ENCODE measurements at regions not wholly inside any gene's neighbourhood (a gene's known extent, or its start where the extent isn't known, plus 50 kb on each side); places are given as distances from the start of the nearest gene placed in this dataset.
A peak's percentile ranks its signal among the peaks of the same experiment; 100 is the strongest.

GRCh38 chr4:20462426-20463175 is 210.9 kb downstream of the SLIT2 start:
- DNase-seq, result no peak

- DNase-seq, result no peak
These were observed 211.4 kb downstream of the SLIT2 start for GRCh38 chr4:20463176-20463430.

- DNase-seq, result no peak
These were observed 212.7 kb downstream of the SLIT2 start for GRCh38 chr4:20464381-20464780.

GRCh38 chr4:20474119-20474518 is 222.4 kb downstream of the SLIT2 start:
- no peak for DNase-seq

- no peak for DNase-seq
These were observed 221.8 kb upstream of the PACRGL start for GRCh38 chr4:20478412-20478811.

GRCh38 chr4:20480165-20480947 is 219.9 kb upstream of the PACRGL start:
- no peak for DNase-seq

GRCh38 chr4:20483416-20483815 is 216.8 kb upstream of the PACRGL start:
- DNase-seq, result no peak

- DNase-seq, result no peak
These were observed 213.8 kb upstream of the PACRGL start for GRCh38 chr4:20486433-20486832.

GRCh38 chr4:20487446-20487845 is 212.8 kb upstream of the PACRGL start:
- no peak for DNase-seq

GRCh38 chr4:20487852-20488251 is 212.4 kb upstream of the PACRGL start:
- DNase-seq, result no peak

- DNase-seq, result peak in 1 of 2 experiments; percentile 1
These were observed 209.5 kb upstream of the PACRGL start for GRCh38 chr4:20490734-20491133.

- DNase-seq, result no peak
These were observed 206.4 kb upstream of the PACRGL start for GRCh38 chr4:20493761-20494353.

- no peak for DNase-seq
These were observed 204.2 kb upstream of the PACRGL start for GRCh38 chr4:20496068-20496467.

- DNase-seq, result no peak
These were observed 196.1 kb upstream of the PACRGL start for GRCh38 chr4:20504146-20504545.

- no peak for DNase-seq
These were observed 194.3 kb upstream of the PACRGL start for GRCh38 chr4:20505927-20506326.

- DNase-seq, result no peak
These were observed 193.4 kb upstream of the PACRGL start for GRCh38 chr4:20506827-20507226.

- DNase-seq, result no peak
These were observed 190.9 kb upstream of the PACRGL start for GRCh38 chr4:20509315-20509714.

GRCh38 chr4:20512033-20512792 is 188.0 kb upstream of the PACRGL start:
- no peak for DNase-seq

GRCh38 chr4:20512985-20513384 is 187.3 kb upstream of the PACRGL start:
- no peak for DNase-seq

GRCh38 chr4:20520901-20521300 is 179.4 kb upstream of the PACRGL start:
- no peak for DNase-seq

- DNase-seq, result no peak
These were observed 171.8 kb upstream of the PACRGL start for GRCh38 chr4:20528508-20528907.

- DNase-seq, result no peak
These were observed 170.6 kb upstream of the PACRGL start for GRCh38 chr4:20529691-20530090.

GRCh38 chr4:20532116-20532790 is 168.0 kb upstream of the PACRGL start:
- no peak for DNase-seq

All from NCI-H446 (cell line).